ENCODE measurements at regions not wholly inside any gene's neighbourhood (a gene's known extent, or its start where the extent isn't known, plus 50 kb on each side); places are given as distances from the start of the nearest gene placed in this dataset.

DNA sequence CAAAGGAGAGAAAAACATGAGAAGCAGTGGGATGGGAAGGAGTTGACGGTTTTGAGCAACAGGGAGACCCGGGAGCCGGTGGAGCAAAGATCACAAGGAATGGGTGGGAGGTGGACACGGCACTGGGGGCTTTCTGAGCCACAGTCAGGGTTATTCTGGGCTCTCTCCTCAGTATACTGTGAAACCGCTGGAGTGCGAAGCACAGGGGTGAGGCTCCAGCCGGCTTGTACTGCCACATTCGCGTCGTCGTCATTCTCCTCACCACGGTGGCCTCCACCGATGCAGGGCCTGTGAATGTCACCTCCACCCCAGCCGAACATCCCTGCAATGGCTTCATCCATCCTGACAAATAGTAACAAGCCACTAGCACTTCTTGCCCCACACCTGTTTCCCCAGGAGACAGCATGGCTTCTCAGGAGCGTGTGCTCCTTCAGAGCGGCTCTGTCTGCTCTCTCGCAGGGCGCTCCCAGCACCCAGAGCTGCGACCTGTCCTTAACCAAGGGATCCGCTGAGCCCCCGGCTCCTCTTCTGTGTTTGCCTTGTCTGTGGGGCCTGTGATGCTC lies 1165.3 kb downstream of the TBC1D22A start:
- Histone ChIP-seq H4K20me1 (replicated peaks; ENCODE audit: insufficient read depth) (no peaks in the 10 kb centered on the region), H3K4me3 (no peak overlapping the region), H3K9me2 (ENCODE audit: insufficient read depth) (no peaks in the 10 kb centered on the region), H2AFZ (no peak overlapping the region), H3K27me3 (ENCODE audit: insufficient read depth) (no peaks in the 10 kb centered on the region), H3K4me2 (no peak overlapping the region), H3K4me1 (ENCODE audit: insufficient read depth) (no peaks in the 10 kb centered on the region), H3K36me3 (ENCODE audit: insufficient read depth) (no peaks in the 10 kb centered on the region), H3K27ac (ENCODE audit: low read depth) (no peak overlapping the region), H3K79me2 (replicated peaks; ENCODE audit: insufficient read depth) (no peaks in the 10 kb centered on the region), H3F3A (replicated peaks; ENCODE audit: low read depth) (no peaks in the 10 kb centered on the region)
- no peak for TF ChIP-seq POLR2AphosphoS5 (IDR thresholded peaks at IDR 0.05; ENCODE audit: low read depth)
- TF ChIP-seq, protein P1, sequence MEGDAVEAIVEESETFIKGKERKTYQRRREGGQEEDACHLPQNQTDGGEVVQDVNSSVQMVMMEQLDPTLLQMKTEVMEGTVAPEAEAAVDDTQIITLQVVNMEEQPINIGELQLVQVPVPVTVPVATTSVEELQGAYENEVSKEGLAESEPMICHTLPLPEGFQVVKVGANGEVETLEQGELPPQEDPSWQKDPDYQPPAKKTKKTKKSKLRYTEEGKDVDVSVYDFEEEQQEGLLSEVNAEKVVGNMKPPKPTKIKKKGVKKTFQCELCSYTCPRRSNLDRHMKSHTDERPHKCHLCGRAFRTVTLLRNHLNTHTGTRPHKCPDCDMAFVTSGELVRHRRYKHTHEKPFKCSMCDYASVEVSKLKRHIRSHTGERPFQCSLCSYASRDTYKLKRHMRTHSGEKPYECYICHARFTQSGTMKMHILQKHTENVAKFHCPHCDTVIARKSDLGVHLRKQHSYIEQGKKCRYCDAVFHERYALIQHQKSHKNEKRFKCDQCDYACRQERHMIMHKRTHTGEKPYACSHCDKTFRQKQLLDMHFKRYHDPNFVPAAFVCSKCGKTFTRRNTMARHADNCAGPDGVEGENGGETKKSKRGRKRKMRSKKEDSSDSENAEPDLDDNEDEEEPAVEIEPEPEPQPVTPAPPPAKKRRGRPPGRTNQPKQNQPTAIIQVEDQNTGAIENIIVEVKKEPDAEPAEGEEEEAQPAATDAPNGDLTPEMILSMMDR (conservative IDR thresholded peaks at IDR 0.05; ENCODE audit: low read depth in 2 of 2), result no peak
- no peak for TF ChIP-seq EZH2 (IDR thresholded peaks at IDR 0.05; ENCODE audit: low read depth, unreplicated experiment)
- TF ChIP-seq, protein P2, sequence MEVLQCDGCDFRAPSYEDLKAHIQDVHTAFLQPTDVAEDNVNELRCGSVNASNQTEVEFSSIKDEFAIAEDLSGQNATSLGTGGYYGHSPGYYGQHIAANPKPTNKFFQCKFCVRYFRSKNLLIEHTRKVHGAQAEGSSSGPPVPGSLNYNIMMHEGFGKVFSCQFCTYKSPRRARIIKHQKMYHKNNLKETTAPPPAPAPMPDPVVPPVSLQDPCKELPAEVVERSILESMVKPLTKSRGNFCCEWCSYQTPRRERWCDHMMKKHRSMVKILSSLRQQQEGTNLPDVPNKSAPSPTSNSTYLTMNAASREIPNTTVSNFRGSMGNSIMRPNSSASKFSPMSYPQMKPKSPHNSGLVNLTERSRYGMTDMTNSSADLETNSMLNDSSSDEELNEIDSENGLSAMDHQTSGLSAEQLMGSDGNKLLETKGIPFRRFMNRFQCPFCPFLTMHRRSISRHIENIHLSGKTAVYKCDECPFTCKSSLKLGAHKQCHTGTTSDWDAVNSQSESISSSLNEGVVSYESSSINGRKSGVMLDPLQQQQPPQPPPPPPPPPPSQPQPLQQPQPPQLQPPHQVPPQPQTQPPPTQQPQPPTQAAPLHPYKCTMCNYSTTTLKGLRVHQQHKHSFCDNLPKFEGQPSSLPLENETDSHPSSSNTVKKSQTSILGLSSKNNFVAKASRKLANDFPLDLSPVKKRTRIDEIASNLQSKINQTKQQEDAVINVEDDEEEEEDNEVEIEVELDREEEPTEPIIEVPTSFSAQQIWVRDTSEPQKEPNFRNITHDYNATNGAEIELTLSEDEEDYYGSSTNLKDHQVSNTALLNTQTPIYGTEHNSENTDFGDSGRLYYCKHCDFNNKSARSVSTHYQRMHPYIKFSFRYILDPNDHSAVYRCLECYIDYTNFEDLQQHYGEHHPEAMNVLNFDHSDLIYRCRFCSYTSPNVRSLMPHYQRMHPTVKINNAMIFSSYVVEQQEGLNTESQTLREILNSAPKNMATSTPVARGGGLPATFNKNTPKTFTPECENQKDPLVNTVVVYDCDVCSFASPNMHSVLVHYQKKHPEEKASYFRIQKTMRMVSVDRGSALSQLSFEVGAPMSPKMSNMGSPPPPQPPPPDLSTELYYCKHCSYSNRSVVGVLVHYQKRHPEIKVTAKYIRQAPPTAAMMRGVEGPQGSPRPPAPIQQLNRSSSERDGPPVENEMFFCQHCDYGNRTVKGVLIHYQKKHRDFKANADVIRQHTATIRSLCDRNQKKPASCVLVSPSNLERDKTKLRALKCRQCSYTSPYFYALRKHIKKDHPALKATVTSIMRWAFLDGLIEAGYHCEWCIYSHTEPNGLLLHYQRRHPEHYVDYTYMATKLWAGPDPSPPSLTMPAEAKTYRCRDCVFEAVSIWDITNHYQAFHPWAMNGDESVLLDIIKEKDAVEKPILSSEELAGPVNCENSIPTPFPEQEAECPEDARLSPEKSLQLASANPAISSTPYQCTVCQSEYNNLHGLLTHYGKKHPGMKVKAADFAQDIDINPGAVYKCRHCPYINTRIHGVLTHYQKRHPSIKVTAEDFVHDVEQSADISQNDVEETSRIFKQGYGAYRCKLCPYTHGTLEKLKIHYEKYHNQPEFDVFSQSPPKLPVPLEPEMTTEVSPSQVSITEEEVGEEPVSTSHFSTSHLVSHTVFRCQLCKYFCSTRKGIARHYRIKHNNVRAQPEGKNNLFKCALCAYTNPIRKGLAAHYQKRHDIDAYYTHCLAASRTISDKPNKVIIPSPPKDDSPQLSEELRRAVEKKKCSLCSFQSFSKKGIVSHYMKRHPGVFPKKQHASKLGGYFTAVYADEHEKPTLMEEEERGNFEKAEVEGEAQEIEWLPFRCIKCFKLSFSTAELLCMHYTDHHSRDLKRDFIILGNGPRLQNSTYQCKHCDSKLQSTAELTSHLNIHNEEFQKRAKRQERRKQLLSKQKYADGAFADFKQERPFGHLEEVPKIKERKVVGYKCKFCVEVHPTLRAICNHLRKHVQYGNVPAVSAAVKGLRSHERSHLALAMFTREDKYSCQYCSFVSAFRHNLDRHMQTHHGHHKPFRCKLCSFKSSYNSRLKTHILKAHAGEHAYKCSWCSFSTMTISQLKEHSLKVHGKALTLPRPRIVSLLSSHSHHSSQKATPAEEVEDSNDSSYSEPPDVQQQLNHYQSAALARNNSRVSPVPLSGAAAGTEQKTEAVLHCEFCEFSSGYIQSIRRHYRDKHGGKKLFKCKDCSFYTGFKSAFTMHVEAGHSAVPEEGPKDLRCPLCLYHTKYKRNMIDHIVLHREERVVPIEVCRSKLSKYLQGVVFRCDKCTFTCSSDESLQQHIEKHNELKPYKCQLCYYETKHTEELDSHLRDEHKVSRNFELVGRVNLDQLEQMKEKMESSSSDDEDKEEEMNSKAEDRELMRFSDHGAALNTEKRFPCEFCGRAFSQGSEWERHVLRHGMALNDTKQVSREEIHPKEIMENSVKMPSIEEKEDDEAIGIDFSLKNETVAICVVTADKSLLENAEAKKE (CRISPR knock-in tag; IDR thresholded peaks at IDR 0.05), result no peak
- TF ChIP-seq ZNF331 (CRISPR knock-in tag; IDR thresholded peaks at IDR 0.05; ENCODE audit: low read depth), result no peak
- no peak for TF ChIP-seq EZH2phosphoT487 (IDR thresholded peaks at IDR 0.05; ENCODE audit: unreplicated experiment)
- DNase-seq (ENCODE audit: low spot score), result no peak
- Mint-ChIP-seq H3K36me3 (ENCODE audit: low read depth) (peaks cover 29% of the 10 kb centered on the region; the same call in 2 of the 3 replicates), H3K9me3 (peaks cover 97% of the 10 kb centered on the region), H3K4me1 (no peaks in the 10 kb centered on the region), H3K4me3 (no peak overlapping the region), H3K27me3 (ENCODE audit: insufficient read depth, low read depth, poor library complexity) (peaks cover 1% of the 10 kb centered on the region), H3K27ac (no peak overlapping the region)
- ATAC-seq, result no peak

Measured in GM23338 (cell line).